GM19455 (cell line): ENCODE measurements at regions not wholly inside any gene's neighbourhood (a gene's known extent, or its start where the extent isn't known, plus 50 kb on each side); places are given as distances from the start of the nearest gene placed in this dataset.
"Not testable (repeated sequence)": the region's sequence is repeated elsewhere in the genome, so short reads cannot be mapped to it uniquely, and the experiment has no call there.

Experiments
- ATAC-seq: cut with Tn5 transposase; IDR thresholded peaks from one replicate; pipeline ENCODE4 v1.9.1; 2021; ENCODE audit not compliant: unreplicated experiment

DNA sequence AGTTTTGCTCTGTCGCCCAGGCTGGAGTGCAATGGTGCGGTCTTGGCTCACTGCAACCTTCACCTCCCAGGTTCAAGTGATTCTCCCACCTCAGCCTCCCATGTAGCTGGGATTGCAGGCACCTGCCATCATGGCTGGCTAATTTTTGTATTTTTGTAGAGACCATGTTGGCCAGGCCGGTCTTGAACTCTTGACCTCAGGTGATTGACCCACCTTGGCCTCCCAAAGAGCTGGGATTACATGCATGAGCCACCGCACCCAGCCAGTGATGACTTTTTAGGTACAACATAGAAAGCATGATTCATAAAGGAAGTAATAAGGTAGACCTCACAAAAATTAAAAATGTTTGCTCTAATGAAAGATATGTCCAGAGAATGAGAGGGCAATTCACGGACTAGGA lies 1119.1 kb downstream of the SUCLG1 start:
- ATAC-seq = not testable (repeated sequence)

GRCh38 chr2:83331810-83332209 lies 1127.3 kb downstream of the SUCLG1 start:
- no peak for ATAC-seq

GRCh38 chr2:83323038-83323437 lies 1136.0 kb downstream of the SUCLG1 start:
- no peak for ATAC-seq

DNA sequence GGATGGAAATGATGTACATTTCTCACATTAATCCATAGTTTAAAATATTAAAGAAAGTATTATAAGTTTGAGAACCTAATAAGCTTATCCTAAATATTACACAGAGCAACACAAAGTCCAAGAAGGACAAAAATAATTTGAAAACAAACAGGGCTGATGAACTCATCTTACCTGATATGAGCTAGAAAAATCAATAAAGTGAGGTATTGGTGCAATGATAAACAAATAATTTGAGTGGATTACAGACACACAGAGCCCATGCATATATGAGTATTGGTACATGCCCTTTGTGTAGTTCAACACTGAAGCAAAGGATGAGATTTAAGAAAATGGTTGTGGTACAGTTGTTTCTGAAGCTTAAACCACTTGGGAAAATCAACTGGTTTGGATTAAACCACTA lies 1139.0 kb downstream of the SUCLG1 start:
- no peak for ATAC-seq

DNA sequence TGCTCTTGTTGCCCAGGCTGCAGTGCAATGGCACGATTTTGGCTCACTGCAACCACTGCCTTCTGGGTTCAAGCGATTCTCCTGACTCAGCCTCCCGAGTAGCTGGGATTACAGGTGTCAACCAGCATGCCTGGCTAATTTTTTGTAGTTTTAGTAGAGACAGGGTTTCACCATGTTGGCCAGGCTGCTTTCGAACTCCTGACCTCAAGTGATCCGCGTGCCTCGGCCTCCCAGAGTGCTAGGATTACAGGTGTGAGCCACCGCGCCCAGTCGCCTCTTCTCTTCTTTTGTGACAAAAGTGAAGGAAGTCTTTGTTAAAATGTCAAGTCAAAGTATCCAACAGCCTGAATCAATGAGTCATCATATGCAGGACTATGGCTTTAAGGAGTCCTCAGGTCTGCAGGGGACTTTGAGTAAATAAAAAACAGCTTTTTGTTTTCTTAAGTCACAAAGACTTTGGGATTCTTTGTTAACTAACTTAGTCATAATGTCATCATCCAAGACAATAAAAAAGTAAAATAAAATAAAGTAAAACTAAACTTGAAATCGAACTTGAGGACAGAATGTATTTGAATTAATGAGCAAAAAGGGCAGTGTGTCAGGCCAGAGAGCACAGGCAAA lies 1153.2 kb downstream of the SUCLG1 start:
- no peak for ATAC-seq

- no peak for ATAC-seq
These were observed 1168.0 kb downstream of the SUCLG1 start for GRCh38 chr2:83291083-83291482.

DNA sequence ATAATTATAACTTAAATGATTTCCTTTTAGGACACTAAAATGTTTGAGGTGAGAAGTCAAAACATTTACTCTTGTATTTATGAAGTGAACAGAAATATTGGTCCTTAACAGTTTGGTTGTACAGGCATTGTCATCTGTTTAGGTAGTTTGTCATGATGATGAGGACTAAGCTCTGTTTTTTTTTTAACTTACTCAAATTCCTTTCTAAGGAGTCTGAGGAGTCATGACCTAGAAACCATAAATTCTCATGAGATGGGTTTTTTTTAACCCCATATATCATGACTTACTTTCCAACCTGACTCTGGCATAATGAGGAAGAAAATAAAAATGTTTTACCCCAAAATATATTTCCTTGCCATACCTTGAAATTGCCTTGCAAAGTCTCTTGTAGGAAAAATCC lies 1176.2 kb downstream of the SUCLG1 start:
- ATAC-seq = no peak

- no peak for ATAC-seq
These were observed 1176.9 kb downstream of the SUCLG1 start for GRCh38 chr2:83282043-83282795.

GRCh38 chr2:83280391-83280790 lies 1178.7 kb downstream of the SUCLG1 start:
- no peak for ATAC-seq

GRCh38 chr2:83273322-83273721 lies 1185.8 kb downstream of the SUCLG1 start:
- no peak for ATAC-seq

GRCh38 chr2:83261591-83262136 lies 1197.4 kb downstream of the SUCLG1 start:
- ATAC-seq = no peak

DNA sequence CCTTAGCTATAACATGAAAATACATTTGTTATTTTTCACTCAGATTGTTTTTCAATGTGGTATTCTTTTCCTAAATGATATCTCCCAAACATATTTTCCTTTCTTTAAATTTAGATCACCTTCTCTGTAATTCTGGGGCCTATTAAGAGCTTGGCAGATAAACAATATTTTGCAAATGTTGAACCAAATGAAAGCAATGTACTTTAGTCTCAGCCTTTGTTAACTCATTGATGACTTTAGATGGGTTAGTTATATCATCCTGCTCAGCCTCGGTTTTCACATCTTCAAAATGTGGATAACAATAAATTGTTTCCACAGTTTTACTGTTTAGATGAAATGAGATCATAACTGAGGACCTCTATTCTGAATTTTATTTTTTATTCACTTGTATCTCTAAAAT lies 1205.2 kb downstream of the SUCLG1 start:
- no peak for ATAC-seq

DNA sequence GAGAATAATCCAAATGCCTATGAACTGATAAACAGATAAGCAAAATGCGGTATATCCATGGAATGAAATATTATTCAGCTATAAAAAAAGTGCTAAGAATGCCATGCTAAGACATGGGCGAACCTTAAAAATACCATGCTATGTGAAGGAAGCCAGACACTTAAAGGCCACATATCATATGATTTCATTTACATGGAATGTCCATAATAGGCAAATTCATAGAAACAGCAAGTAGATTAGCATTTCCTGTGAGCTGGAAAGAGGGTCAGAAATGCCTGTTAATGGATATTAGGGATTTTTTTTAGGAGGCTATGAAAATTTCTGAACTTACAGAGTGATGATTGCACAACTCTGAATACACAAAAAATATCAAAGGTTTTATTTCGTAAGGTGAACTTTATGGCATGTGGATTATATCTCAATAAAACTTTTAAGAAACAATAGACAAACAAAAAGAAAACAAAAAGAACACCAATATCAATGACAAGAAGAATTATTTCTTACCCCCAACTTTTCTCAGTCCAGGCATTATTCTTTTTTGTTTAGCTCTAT lies 1207.7 kb downstream of the SUCLG1 start:
- no peak for ATAC-seq

GRCh38 chr2:83245806-83246537 lies 1213.1 kb downstream of the SUCLG1 start:
- ATAC-seq = not testable (repeated sequence)

DNA sequence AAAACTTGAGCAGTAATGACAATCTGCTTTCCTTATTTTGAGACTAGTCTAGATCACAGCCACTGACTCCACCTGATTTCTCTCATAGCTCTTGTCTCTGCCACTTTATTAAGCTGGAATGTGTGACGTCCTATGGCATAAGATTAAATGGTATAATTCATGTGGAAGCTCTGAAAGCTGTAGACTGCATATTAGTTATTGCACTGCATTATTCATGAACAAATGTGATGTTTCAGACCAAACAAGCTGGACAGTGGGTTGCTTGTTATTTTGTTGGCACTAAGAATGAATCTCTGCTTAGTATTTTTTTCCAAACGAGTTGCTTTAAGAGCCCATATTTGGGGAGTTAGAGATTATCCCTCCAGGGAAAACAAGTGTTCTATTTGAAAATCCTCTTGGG lies 1218.5 kb downstream of the SUCLG1 start:
- no peak for ATAC-seq

DNA sequence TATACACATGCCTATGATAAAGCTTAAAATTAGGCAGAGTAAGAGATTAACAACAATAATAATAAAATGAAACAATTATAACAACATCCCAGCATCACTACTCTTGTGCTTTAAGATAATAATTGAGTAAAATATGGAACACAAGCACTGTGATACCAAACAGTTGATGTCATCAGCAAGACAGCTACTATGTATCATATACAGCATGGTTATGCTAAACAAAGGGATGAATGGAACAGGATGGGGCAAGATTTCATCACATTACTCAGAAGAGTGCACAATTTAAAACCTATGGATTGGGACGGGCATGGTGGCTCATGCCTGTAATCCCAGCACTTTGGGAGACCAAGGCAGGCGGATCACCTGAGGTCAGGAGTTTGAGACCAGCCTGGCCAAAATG lies 1221.0 kb downstream of the SUCLG1 start:
- ATAC-seq = no peak

- no peak for ATAC-seq
These were observed 1224.8 kb downstream of the SUCLG1 start for GRCh38 chr2:83234246-83234645.

DNA sequence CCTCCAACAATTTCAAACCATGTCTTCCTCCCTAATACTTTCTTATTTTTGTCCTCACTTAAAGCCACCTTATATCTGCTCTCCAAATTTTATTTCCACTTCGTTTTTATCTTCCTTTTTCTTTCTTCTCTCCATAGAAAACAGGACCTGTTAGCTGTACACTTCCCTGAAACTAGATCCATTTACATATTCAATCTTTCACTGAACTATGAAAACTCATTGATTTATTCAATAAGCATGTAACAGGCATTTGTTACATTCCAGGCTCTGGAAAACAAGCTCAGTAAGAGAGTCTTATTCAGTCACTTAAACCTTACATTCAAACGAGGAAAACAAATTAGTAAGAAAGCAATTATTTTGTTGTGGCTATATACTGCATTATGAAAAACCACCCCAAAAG lies 1225.3 kb downstream of the SUCLG1 start:
- no peak for ATAC-seq

DNA sequence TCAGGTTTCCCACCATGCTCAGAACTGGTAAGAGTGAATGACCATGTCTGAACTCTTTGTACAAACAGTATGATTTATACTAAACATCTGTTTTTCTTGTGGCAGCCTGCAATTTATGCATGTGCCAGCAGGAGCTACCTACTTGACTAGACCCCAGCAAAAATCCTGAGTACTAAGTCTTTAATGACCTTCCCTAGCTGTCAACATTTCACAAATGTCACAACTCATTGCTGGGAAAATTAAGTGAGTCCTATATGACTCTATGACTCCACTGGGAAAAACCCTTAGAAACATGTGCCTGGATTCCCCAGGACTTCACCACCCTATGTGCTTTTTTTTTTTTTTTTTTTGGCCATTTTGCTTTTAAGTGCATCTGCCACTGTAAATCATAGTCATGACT lies 1225.8 kb downstream of the SUCLG1 start:
- ATAC-seq = no peak

DNA sequence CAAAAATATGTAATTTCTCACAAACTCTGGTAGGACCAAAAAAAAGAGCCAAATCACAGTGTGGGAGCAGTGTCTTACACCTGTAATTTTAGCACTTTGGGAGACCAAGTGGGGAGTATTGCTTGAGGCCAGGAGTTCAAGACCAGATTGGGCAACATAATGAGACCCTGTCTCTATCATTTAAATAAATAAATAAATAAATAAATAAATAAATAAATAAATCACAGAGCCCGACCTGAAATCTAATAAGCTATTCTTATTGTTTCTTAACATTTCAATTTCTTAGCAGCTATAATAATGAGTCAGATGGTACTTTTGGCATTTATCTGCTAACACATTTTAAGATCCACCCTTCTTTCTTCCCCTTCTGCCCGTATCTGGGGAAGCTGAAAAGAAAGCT lies 1229.6 kb downstream of the SUCLG1 start:
- ATAC-seq = no peak

DNA sequence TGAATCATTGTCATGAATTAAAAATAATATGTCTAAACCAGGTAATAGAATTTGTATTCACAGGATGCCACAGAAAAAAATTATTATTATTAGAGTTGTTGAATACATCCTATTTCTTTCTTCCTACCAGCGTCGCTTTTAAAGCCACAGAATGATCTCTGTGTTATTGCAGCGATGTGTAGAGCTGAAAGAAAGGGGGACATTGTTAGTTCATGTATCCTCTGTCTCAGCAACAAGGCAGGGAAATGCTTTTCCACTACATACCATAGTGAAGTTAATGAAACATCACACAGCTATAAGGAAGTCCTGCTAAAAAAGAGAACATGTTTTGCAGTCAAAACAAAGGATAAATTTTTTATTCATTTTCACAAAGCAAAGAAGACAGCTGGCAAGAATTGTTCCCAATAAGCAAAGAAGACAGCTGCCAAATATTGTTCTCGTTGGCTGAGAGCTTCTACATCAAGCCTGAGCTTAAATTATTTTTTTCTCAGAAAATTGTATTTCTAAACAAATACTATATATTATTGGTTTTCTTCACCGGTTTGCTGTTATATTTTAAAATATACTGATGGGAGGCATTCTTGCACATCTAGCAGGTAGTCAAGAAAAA lies 1234.4 kb downstream of the SUCLG1 start:
- no peak for ATAC-seq
